Immature natural killer cell (primary cell): ENCODE measurements at regions not wholly inside any gene's neighbourhood (a gene's known extent, or its start where the extent isn't known, plus 50 kb on each side); places are given as distances from the start of the nearest gene placed in this dataset.

Experiments used
- DNase-seq, 3 donors: peaks; one replicate each; pipeline ENCODE4 v3.0.0; 2022; ENCODE audit warnings: mixed read lengths in 1 of 3
- H3K27ac Mint-ChIP-seq, 6 donors: one replicate each; pipeline ENCODE4 v1.8.0; 2020; ENCODE audit warnings: mixed read lengths in 6 of 6, mild to moderate bottlenecking in 5 of 6, inconsistent platforms in 4 of 6, moderate library complexity in 3 of 6
- H3K27me3 Mint-ChIP-seq, 3 donors: one replicate each; pipeline ENCODE4 v1.8.0; 2020 to 2021; ENCODE audit warnings: low read depth in 3 of 3, mild to moderate bottlenecking in 3 of 3, mixed read lengths in 3 of 3, moderate library complexity in 3 of 3, inconsistent platforms in 1 of 3
- H3K36me3 Mint-ChIP-seq, 3 donors: one replicate each; pipeline ENCODE4 v1.8.0; 2020; ENCODE audit warnings: mixed read lengths in 3 of 3, inconsistent platforms in 2 of 3, mild to moderate bottlenecking in 2 of 3
- H3K4me1 Mint-ChIP-seq, 2 donors: one replicate each; pipeline ENCODE4 v1.8.0; 2020; ENCODE audit warnings: inconsistent platforms in 2 of 2, mild to moderate bottlenecking in 2 of 2, mixed read lengths in 2 of 2, moderate library complexity in 1 of 2
- H3K4me3 Mint-ChIP-seq, 5 donors: one replicate each; pipeline ENCODE4 v1.8.0; 2020; ENCODE audit warnings: mild to moderate bottlenecking in 5 of 5, mixed read lengths in 5 of 5, inconsistent platforms in 3 of 5, moderate library complexity in 3 of 5
- H3K9me3 Mint-ChIP-seq, 6 donors: one replicate each; pipeline ENCODE4 v1.8.0; 2020; ENCODE audit warnings: mild to moderate bottlenecking in 6 of 6, mixed read lengths in 6 of 6, inconsistent platforms in 4 of 6, moderate library complexity in 3 of 6

DNA sequence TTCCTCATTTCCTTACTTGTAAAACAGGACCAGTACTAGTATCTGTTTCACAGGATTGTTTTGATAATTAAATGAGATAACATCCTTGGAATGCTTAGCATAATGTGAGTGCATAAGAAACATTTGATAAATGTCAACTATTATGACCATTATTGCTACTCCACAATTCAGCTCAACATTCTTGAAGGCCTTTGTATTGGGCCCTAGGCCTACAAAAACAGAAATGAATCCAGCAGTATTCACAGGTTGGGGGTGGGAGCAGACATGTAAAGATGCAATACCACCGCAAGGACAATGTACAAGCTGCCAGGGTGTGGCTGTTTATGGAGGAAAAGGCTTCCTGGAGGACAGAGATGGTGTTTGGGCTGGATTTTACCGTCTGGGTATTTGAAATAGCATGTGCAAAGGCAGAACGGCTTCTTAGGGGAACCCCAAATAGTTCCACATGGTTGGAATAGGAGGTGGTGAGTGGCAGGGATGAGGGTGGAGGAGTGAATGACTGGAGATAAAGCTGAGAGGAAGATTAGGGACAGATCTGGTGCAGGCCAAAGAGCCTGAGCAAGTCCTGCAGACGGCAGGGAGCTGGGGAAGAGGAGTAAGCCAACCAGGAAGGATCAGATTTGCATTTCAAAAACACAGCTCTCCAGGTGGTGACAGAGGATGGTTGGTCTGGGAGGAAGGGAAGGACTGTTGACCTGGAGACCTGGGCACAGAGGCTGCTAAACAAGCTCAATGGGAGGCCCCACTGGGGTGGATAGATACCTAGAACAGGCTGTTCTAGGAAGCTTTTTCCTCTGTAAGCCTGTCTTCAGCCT is 57.0 kb upstream of the EPB41L1 start:
- Mint-ChIP-seq H3K9me3 (no peaks in the 10 kb centered on the region), H3K27ac (no peak overlapping the region), H3K36me3 (no peaks in the 10 kb centered on the region), H3K27me3 (peaks cover 6 to 12% (median 9%) of the 10 kb centered on the region in 3 donors), H3K4me1 (peaks cover 7 to 11% of the 10 kb centered on the region in 2 donors), H3K4me3 (no peak overlapping the region)
- no peak for DNase-seq

GRCh38 chr20:36098364-36098763 is 56.2 kb upstream of the EPB41L1 start:
- no peaks in the 10 kb centered on the region for H3K36me3 Mint-ChIP-seq

GRCh38 chr20:36099106-36099505 is 55.4 kb upstream of the EPB41L1 start:
- no peak for DNase-seq
- H3K4me3 Mint-ChIP-seq: no peak overlapping the region
- no peaks in the 10 kb centered on the region for H3K9me3 Mint-ChIP-seq
- H3K27me3 Mint-ChIP-seq: peaks cover 3 to 5% (median 3%) of the 10 kb centered on the region in 3 donors
- peaks cover 0 to under 1% of the 10 kb centered on the region in 2 donors for H3K4me1 Mint-ChIP-seq
- no peaks in the 10 kb centered on the region for H3K36me3 Mint-ChIP-seq
- H3K27ac Mint-ChIP-seq: no peak overlapping the region

More at GRCh38 chr20:36098364-36098763, 56.2 kb upstream of the EPB41L1 start:
- no peak for DNase-seq
- peaks cover 5 to 7% (median 6%) of the 10 kb centered on the region in 3 donors for H3K27me3 Mint-ChIP-seq
- H3K4me3 Mint-ChIP-seq: no peak overlapping the region
- no peaks in the 10 kb centered on the region for H3K9me3 Mint-ChIP-seq
- H3K27ac Mint-ChIP-seq: no peak overlapping the region
- H3K4me1 Mint-ChIP-seq: peaks cover 2 to 4% of the 10 kb centered on the region in 2 donors

- Mint-ChIP-seq H3K27me3 (peaks cover 0 to 5% (median 2%) of the 10 kb centered on the region in 3 donors), H3K4me3 (no peak overlapping the region), H3K9me3 (no peaks in the 10 kb centered on the region), H3K36me3 (no peaks in the 10 kb centered on the region), H3K27ac (no peak overlapping the region), H3K4me1 (no peaks in the 10 kb centered on the region)
- DNase-seq: no peak
Measured at GRCh38 chr20:36101192-36101591, 53.3 kb upstream of the EPB41L1 start.

GRCh38 chr20:36102306-36102705 is 52.2 kb upstream of the EPB41L1 start:
- Mint-ChIP-seq H3K9me3 (no peaks in the 10 kb centered on the region), H3K27ac (no peak overlapping the region), H3K27me3 (peaks cover 0 to 3% (median 2%) of the 10 kb centered on the region in 3 donors), H3K4me1 (no peaks in the 10 kb centered on the region), H3K36me3 (no peaks in the 10 kb centered on the region), H3K4me3 (no peak overlapping the region)
- DNase-seq: no peak

DNA sequence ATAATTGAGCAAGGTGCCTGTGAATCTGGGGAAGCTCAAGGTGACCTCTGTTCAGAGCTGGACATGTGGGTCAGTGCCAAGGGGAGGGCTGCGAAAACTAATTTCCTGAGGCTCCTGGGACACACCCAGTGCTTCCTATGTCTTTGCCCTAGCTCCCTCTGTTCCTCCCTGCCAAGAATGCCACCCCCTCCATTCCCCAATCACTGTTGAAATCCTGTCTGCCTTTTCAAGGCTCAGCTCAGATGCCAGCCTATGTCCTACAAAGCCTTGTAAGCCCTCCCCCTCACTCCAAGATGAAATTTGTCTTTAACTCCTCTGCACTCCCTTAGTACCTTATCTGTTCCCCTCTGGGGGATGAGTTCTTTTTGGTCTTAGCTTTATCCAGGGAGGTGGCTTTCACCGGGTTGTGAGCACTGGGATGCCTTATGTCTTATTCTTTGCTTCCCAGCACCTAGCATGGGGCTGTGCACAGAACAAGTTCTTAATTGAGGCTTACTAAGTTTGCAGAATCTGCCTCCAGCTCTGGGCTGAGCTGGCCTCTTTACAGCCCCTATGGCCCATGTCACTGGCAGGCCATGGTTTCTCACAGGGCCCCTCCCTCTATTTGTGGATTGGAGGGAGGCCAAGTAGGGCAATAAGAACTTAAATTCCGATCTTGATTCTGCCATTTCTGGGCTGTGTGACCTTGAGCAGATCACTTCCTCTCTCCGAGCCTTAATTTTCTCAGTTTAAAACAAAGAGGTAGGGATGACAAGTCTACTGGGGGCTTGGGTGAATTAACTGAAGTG is 51.5 kb upstream of the EPB41L1 start:
- Mint-ChIP-seq H3K4me1 (no peaks in the 10 kb centered on the region), H3K9me3 (no peaks in the 10 kb centered on the region)
- no peak for DNase-seq

DNA sequence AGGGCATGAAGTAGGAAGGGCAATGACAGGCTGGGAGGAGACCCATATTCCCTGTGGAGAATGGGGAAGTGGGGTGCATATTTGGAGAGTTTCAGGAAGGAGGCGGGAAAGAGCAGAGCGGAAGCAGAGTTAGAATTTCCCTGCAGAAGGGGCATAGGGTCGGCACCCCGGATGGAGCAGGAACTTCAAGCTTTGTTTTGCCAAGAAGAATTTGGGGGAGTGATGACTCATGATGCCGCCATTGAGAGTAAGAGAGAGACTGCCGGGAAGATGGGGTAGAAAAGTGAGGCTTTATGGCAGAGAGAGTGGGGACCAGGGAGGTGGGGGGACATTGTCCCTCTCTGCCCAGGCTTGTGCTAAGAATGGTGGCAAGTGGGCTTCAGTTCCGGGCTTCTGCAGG is 50.3 kb upstream of the EPB41L1 start:
- Mint-ChIP-seq H3K9me3 (no peaks in the 10 kb centered on the region), H3K27me3 (peaks cover 0 to 3% (median 2%) of the 10 kb centered on the region in 3 donors), H3K4me1 (no peaks in the 10 kb centered on the region), H3K36me3 (no peaks in the 10 kb centered on the region), H3K27ac (no peak overlapping the region), H3K4me3 (no peak overlapping the region)
- DNase-seq: no peak

More for the DNA sequence above, 51.5 kb upstream of the EPB41L1 start:
- Mint-ChIP-seq H3K27ac (no peak overlapping the region), H3K27me3 (peaks cover 0 to 3% (median 2%) of the 10 kb centered on the region in 3 donors), H3K36me3 (no peaks in the 10 kb centered on the region), H3K4me3 (no peak overlapping the region)
